ENCODE measurements at regions not wholly inside any gene's neighbourhood (a gene's known extent, or its start where the extent isn't known, plus 50 kb on each side); places are given as distances from the start of the nearest gene placed in this dataset.

- DNase-seq: no peak
Observed at GRCh38 chr5:153404747-153405146, 85.7 kb upstream of the GRIA1 start.

- no peak for DNase-seq
Observed at GRCh38 chr5:153421676-153422075, 68.8 kb upstream of the GRIA1 start.

GRCh38 chr5:153425914-153426313 lies 64.6 kb upstream of the GRIA1 start:
- no peak for DNase-seq

- no peak for DNase-seq
Observed at GRCh38 chr5:153429761-153430380, 60.6 kb upstream of the GRIA1 start.

- no peak for DNase-seq
Observed at GRCh38 chr5:153432583-153432982, 57.9 kb upstream of the GRIA1 start.

GRCh38 chr5:153437251-153437650 lies 53.2 kb upstream of the GRIA1 start:
- DNase-seq: no peak

GRCh38 chr5:153439130-153439529 lies 51.3 kb upstream of the GRIA1 start:
- no peak for DNase-seq

Data from SHP77 (cell line).